ENCODE measurements at regions not wholly inside any gene's neighbourhood (a gene's known extent, or its start where the extent isn't known, plus 50 kb on each side); places are given as distances from the start of the nearest gene placed in this dataset.

GRCh38 chr20:12573442-12573841 is 435.3 kb upstream of the SPTLC3 start:
- no peaks in the 10 kb centered on the region for H3K36me3 ChIP-seq (ENCODE audit: control insufficient read depth in 2 of 2, extremely low read depth in 1 of 2, insufficient read depth in 2 of 2, low read length in 2 of 2)
- DNase-seq (ENCODE audit: low read depth, low spot score) (no peak), FAIRE-seq (no peak)
- no peak overlapping the region for H3K27ac ChIP-seq (ENCODE audit: insufficient read depth, low read depth, low read length)
- no peaks in the 10 kb centered on the region for H3K9me1 ChIP-seq (replicated peaks; ENCODE audit: control insufficient read depth, extremely low read depth, insufficient read depth, low read length)
- H3K4me2 ChIP-seq (ENCODE audit: insufficient read depth, low read length): no peak overlapping the region
- TF ChIP-seq POLR2A (IDR thresholded peaks at IDR 0.05; ENCODE audit: low read depth, low read length) (no peak), GATA2 (IDR thresholded peaks at IDR 0.05; ENCODE audit: insufficient read depth, insufficient read length, low read depth, low read length) (no peak), EZH2 (IDR thresholded peaks at IDR 0.05; ENCODE audit: borderline replicate concordance, low read depth, low read length, severe bottlenecking) (no peak), CTCF (IDR thresholded peaks at IDR 0.05; ENCODE audit: extremely low read depth in 1 of 2, insufficient read depth in 1 of 2, low read depth in 1 of 2, low read length in 2 of 2) (no peak), FOS (IDR thresholded peaks at IDR 0.05; ENCODE audit: borderline replicate concordance, insufficient read depth, low read length) (no peak), JUN (IDR thresholded peaks at IDR 0.05; ENCODE audit: borderline replicate concordance, insufficient read depth, insufficient read length, low read depth) (no peak), POLR2AphosphoS5 (IDR thresholded peaks at IDR 0.05; ENCODE audit: insufficient read depth, low read depth, low read length) (no peak), MYC (IDR thresholded peaks at IDR 0.05; ENCODE audit: low read depth, low read length) (no peak), MAX (IDR thresholded peaks at IDR 0.05; ENCODE audit: insufficient read depth, insufficient read length) (no peak)
- H3K4me1 ChIP-seq (ENCODE audit: control insufficient read depth, extremely low read depth, insufficient read depth, low read length): no peaks in the 10 kb centered on the region
- no peaks in the 10 kb centered on the region for H3K79me2 ChIP-seq (ENCODE audit: control insufficient read depth, insufficient read depth, low read length)
- BruUV-seq (replicated peaks): no TSS peak
- H3K4me3 ChIP-seq (replicated peaks in 1 of 3; ENCODE audit: insufficient read depth in 1 of 3, low read depth in 1 of 3, low read length in 3 of 3): no peak overlapping the region
- no peak overlapping the region for H2AFZ ChIP-seq (ENCODE audit: low read depth, low read length)
- H3K9ac ChIP-seq (replicated peaks; ENCODE audit: extremely low read depth, insufficient read depth, low read length): no peak overlapping the region
- ChIA-PET CTCF (no interaction called here), POLR2A (no interaction called here)
- no peaks in the 10 kb centered on the region for H3K27me3 ChIP-seq (ENCODE audit: control insufficient read depth in 2 of 2, insufficient read depth in 2 of 2, low read length in 2 of 2)
- H4K20me1 ChIP-seq (replicated peaks; ENCODE audit: control insufficient read depth, extremely low read depth, insufficient read depth, low read length): no peaks in the 10 kb centered on the region
- dilution Hi-C loops (cut with MboI; ENCODE audit: extremely low pct_ligation_motif_present, low sequenced_read_pairs) (no loop called here), intact Hi-C loops (cut with micrococcal nuclease) (no loop called here)
- peaks cover 2% of the 10 kb centered on the region for H3K9me3 ChIP-seq (replicated peaks; ENCODE audit: control insufficient read depth, insufficient read depth, low read length)
